ENCODE measurements at regions not wholly inside any gene's neighbourhood (a gene's known extent, or its start where the extent isn't known, plus 50 kb on each side); places are given as distances from the start of the nearest gene placed in this dataset.

- 0 out of 2 replicates have a peak, but pooled peaks cover under 1% of the 10 kb centered on the region for H3K27me3 ChIP-seq (ENCODE audit: insufficient read depth)
- ChIA-PET POLR2A (no interaction called here), CTCF (interaction anchor here (1.0 to 1.9 kb wide), 2 partner anchors 14 to 15 kb away, joined by 4 to 6 read pairs; no protein-coding TSS in a partner anchor)
- no peak overlapping the region for H3K4me3 ChIP-seq (ENCODE audit: low read depth in 2 of 2, low read length in 1 of 2)
- H3K9me3 ChIP-seq, result no peaks in the 10 kb centered on the region
- H3K4me1 ChIP-seq (ENCODE audit: control insufficient read depth in 1 of 2, insufficient read depth in 2 of 2, low read depth in 1 of 2, low read length in 1 of 2), result no peaks in the 10 kb centered on the region
- no peak overlapping the region for H3K9ac ChIP-seq
- WGBS (ENCODE audit: low lambda C conversion rate), result 4% methylated on average over 5 of the region's 5 CpGs
- TF ChIP-seq EZH2phosphoT487 (IDR thresholded peaks at IDR 0.05; ENCODE audit: borderline replicate concordance, low read depth) (no peak), FOSL2 (IDR thresholded peaks at IDR 0.05; ENCODE audit: borderline replicate concordance, low read depth) (no peak), RCOR1 (IDR thresholded peaks at IDR 0.05; ENCODE audit: low read length) (no peak), POLR2AphosphoS5 (IDR thresholded peaks at IDR 0.05; ENCODE audit: low read depth, low read length) (no peak), FOXM1 (IDR thresholded peaks at IDR 0.05; ENCODE audit: low read depth) (no peak)
- no peak overlapping the region for H3K27ac ChIP-seq (ENCODE audit: low read depth in 2 of 2, low read length in 1 of 2)
- no peak for DNase-seq
- no peaks in the 10 kb centered on the region for H3K9me2 ChIP-seq
- H2AFZ ChIP-seq (ENCODE audit: low read depth), result no peak overlapping the region
- no peaks in the 10 kb centered on the region for H3K36me3 ChIP-seq (replicated peaks in 1 of 2; ENCODE audit: control insufficient read depth in 1 of 2, insufficient read depth in 2 of 2, low read length in 1 of 2)
- H3K79me2 ChIP-seq (ENCODE audit: insufficient read depth), result no peaks in the 10 kb centered on the region
- H4K20me1 ChIP-seq (ENCODE audit: insufficient read depth), result no peaks in the 10 kb centered on the region
- H3F3A ChIP-seq (replicated peaks; ENCODE audit: insufficient read depth), result no peaks in the 10 kb centered on the region
- H3K4me2 ChIP-seq, result no peak overlapping the region
Measured at GRCh38 chr15:20341901-20342600, 199.5 kb downstream of the GOLGA6L6 start.

GRCh38 chr15:20340931-20341661, 200.5 kb downstream of the GOLGA6L6 start:
- no peak overlapping the region for H3K27ac ChIP-seq (ENCODE audit: low read depth in 2 of 2, low read length in 1 of 2)
- no peak overlapping the region for H3K4me3 ChIP-seq (ENCODE audit: low read depth in 2 of 2, low read length in 1 of 2)
- ChIA-PET CTCF (interaction anchor here (1.0 to 1.9 kb wide), 2 partner anchors 15 to 16 kb away, joined by 4 to 6 read pairs; no protein-coding TSS in a partner anchor), POLR2A (no interaction called here)
- no peaks in the 10 kb centered on the region for H3K27me3 ChIP-seq (ENCODE audit: insufficient read depth)
- no peaks in the 10 kb centered on the region for H3K9me3 ChIP-seq
- no peak overlapping the region for H3K4me2 ChIP-seq
- TF ChIP-seq POLR2AphosphoS5 (IDR thresholded peaks at IDR 0.05; ENCODE audit: low read depth, low read length) (no peak), IRF3 (IDR thresholded peaks at IDR 0.05; ENCODE audit: low read depth, low read length) (no peak), USF1 (IDR thresholded peaks at IDR 0.05; ENCODE audit: borderline replicate concordance, low read depth) (no peak), FOSL2 (IDR thresholded peaks at IDR 0.05; ENCODE audit: borderline replicate concordance, low read depth) (no peak), RCOR1 (IDR thresholded peaks at IDR 0.05; ENCODE audit: low read length) (no peak), GABPA (IDR thresholded peaks at IDR 0.05; ENCODE audit: low read depth) (no peak), ELF1 (IDR thresholded peaks at IDR 0.05) (no peak), YY1 (IDR thresholded peaks at IDR 0.05; ENCODE audit: low read depth) (no peak), FOXJ3 (CRISPR knock-in tag; IDR thresholded peaks at IDR 0.05) (no peak), JUND (IDR thresholded peaks at IDR 0.05) (no peak), TAF1 (IDR thresholded peaks at IDR 0.05; ENCODE audit: borderline replicate concordance, low read depth, low read length) (no peak), GATA2 (CRISPR knock-in tag; IDR thresholded peaks at IDR 0.05) (no peak), MAX (IDR thresholded peaks at IDR 0.05; ENCODE audit: low read depth) (no peak), REST (IDR thresholded peaks at IDR 0.05; ENCODE audit: low read depth, low read length) (no peak), MXI1 (IDR thresholded peaks at IDR 0.05; ENCODE audit: low read depth, low read length) (no peak)
- no peaks in the 10 kb centered on the region for H3K9me2 ChIP-seq
- H2AFZ ChIP-seq (ENCODE audit: low read depth), result no peak overlapping the region
- no peak overlapping the region for H3K9ac ChIP-seq
- H3K36me3 ChIP-seq (replicated peaks in 1 of 2; ENCODE audit: control insufficient read depth in 1 of 2, insufficient read depth in 2 of 2, low read length in 1 of 2), result no peaks in the 10 kb centered on the region
- WGBS (ENCODE audit: low lambda C conversion rate), result 13% methylated on average over 7 of the region's 7 CpGs
- DNase-seq, result peak; percentile 32
- H3K79me2 ChIP-seq (ENCODE audit: insufficient read depth), result no peaks in the 10 kb centered on the region
- no peaks in the 10 kb centered on the region for H4K20me1 ChIP-seq (ENCODE audit: insufficient read depth)
- no peaks in the 10 kb centered on the region for H3K4me1 ChIP-seq (ENCODE audit: control insufficient read depth in 1 of 2, insufficient read depth in 2 of 2, low read depth in 1 of 2, low read length in 1 of 2)
- no peaks in the 10 kb centered on the region for H3F3A ChIP-seq (replicated peaks; ENCODE audit: insufficient read depth)
